H9 (cell line): ENCODE measurements at regions not wholly inside any gene's neighbourhood (a gene's known extent, or its start where the extent isn't known, plus 50 kb on each side); places are given as distances from the start of the nearest gene placed in this dataset.

ENCODE experiments used
- DNase-seq: peaks from one replicate; pipeline ENCODE4 v3.0.0-alpha.2; 2017
- H2AFZ ChIP-seq: one replicate; pipeline ENCODE4 v1.6.1; 2013; ENCODE audit warnings: mild to moderate bottlenecking, low read length, control low read depth, moderate library complexity
- H2AK5ac ChIP-seq: 2 replicates; pipeline ENCODE4 v1.6.1; 2013; ENCODE audit warnings: low read length, control low read depth, mixed read lengths; ENCODE audit not compliant: insufficient read length
- H2BK120ac ChIP-seq: one replicate; pipeline ENCODE4 v1.6.1; 2013; ENCODE audit warnings: low read depth, mild to moderate bottlenecking, low read length, control low read depth, inconsistent platforms; ENCODE audit not compliant: poor library complexity, severe bottlenecking
- H2BK12ac ChIP-seq: 2 replicates; pipeline ENCODE4 v1.6.1; 2013; ENCODE audit warnings: low read length, control low read depth, mixed read lengths, low read depth; ENCODE audit not compliant: insufficient read length
- H2BK15ac ChIP-seq: 2 replicates; pipeline ENCODE4 v1.6.1; 2013; ENCODE audit warnings: low read depth, low read length, control low read depth
- H2BK20ac ChIP-seq: one replicate; pipeline ENCODE4 v1.6.1; 2013; ENCODE audit warnings: low read depth, mild to moderate bottlenecking, low read length, control low read depth, inconsistent platforms; ENCODE audit not compliant: poor library complexity, severe bottlenecking
- H2BK5ac ChIP-seq: 2 replicates; pipeline ENCODE4 v1.6.1; 2013; ENCODE audit warnings: low read length, control low read depth, mixed read lengths; ENCODE audit not compliant: insufficient read length
- H3K14ac ChIP-seq: 2 replicates; pipeline ENCODE4 v1.6.1; 2013; ENCODE audit warnings: low read length, control low read depth; ENCODE audit not compliant: insufficient read depth
- H3K18ac ChIP-seq: 2 replicates; pipeline ENCODE4 v1.6.1; 2013; ENCODE audit warnings: low read depth, mild to moderate bottlenecking, mixed read lengths, low read length, control low read depth; ENCODE audit not compliant: insufficient read length
- H3K23ac ChIP-seq: 2 replicates; pipeline ENCODE4 v1.6.1; 2013; ENCODE audit warnings: low read length, control low read depth, mixed read lengths, low read depth; ENCODE audit not compliant: insufficient read length
- H3K23me2 ChIP-seq: 2 replicates; pipeline ENCODE4 v1.6.1; 2013; ENCODE audit warnings: low read depth, mild to moderate bottlenecking, mixed read lengths, low read length, control low read depth; ENCODE audit not compliant: insufficient read length, poor library complexity, severe bottlenecking
- H3K27ac ChIP-seq: 2 replicates; pipeline ENCODE4 v1.5.1; 2013; ENCODE audit warnings: low read length, control low read depth, mixed read lengths, low read depth; ENCODE audit not compliant: insufficient read length
- H3K27me3 ChIP-seq: 2 replicates; pipeline ENCODE4 v1.6.1; 2013; ENCODE audit warnings: low read length, control low read depth, inconsistent platforms; ENCODE audit not compliant: insufficient read depth
- H3K4ac ChIP-seq: 2 replicates; pipeline ENCODE4 v1.6.1; 2013; ENCODE audit warnings: low read depth, mild to moderate bottlenecking, control low read depth, inconsistent platforms, low read length, moderate library complexity
- H3K4me1 ChIP-seq: 2 replicates; pipeline ENCODE4 v1.6.1; 2013; ENCODE audit warnings: low read length, control low read depth, inconsistent platforms; ENCODE audit not compliant: insufficient read depth
- H3K4me2 ChIP-seq: 2 replicates; pipeline ENCODE4 v1.6.1; 2013; ENCODE audit warnings: low read length, control low read depth, mixed read lengths; ENCODE audit not compliant: insufficient read length, insufficient read depth
- H3K56ac ChIP-seq: 2 replicates; pipeline ENCODE4 v1.6.1; 2013; ENCODE audit warnings: low read depth, mild to moderate bottlenecking, mixed read lengths, low read length, control low read depth; ENCODE audit not compliant: insufficient read length
- H3K79me1 ChIP-seq: 2 replicates; pipeline ENCODE4 v1.6.1; 2013; ENCODE audit warnings: low read depth, mild to moderate bottlenecking, moderate library complexity, low read length, control low read depth, inconsistent platforms; ENCODE audit not compliant: insufficient read depth, poor library complexity, severe bottlenecking
- H3K79me2 ChIP-seq: 2 replicates; pipeline ENCODE4 v1.6.1; 2013; ENCODE audit warnings: low read length, control low read depth, inconsistent platforms; ENCODE audit not compliant: insufficient read depth
- H3K9ac ChIP-seq: 2 replicates; pipeline ENCODE4 v1.6.1; 2013; ENCODE audit warnings: low read length, control low read depth, mixed read lengths; ENCODE audit not compliant: insufficient read length; ENCODE audit errors: extremely low read depth
- H3K9me3 ChIP-seq: one replicate; pipeline ENCODE4 v1.6.1; 2013; ENCODE audit warnings: low read depth, low read length, inconsistent platforms; ENCODE audit not compliant: control insufficient read depth
- H3T11ph ChIP-seq: one replicate; pipeline ENCODE4 v1.6.1; 2013; ENCODE audit warnings: mild to moderate bottlenecking, low read length, control low read depth, inconsistent platforms
- H4K20me1 ChIP-seq: one replicate; pipeline ENCODE4 v1.6.1; 2013; ENCODE audit not compliant: control insufficient read depth, insufficient read length, insufficient read depth
- H4K5ac ChIP-seq: 2 replicates; pipeline ENCODE4 v1.6.1; 2013; ENCODE audit warnings: low read depth, mild to moderate bottlenecking, mixed read lengths, low read length, control low read depth; ENCODE audit not compliant: insufficient read length
- H4K8ac ChIP-seq: replicated peaks from 2 replicates; pipeline ENCODE4 v1.6.1; 2013; ENCODE audit warnings: low read length, control low read depth, mixed read lengths, low read depth; ENCODE audit not compliant: insufficient read length
- H4K91ac ChIP-seq: 2 replicates; pipeline ENCODE4 v1.6.1; 2013; ENCODE audit warnings: low read depth, mild to moderate bottlenecking, moderate library complexity, mixed read lengths, low read length, control low read depth; ENCODE audit not compliant: insufficient read length
- H3K27ac Mint-ChIP-seq, 3 experiments: 2 replicates in 2 of 3; 3 replicates in 1 of 3; pipeline ENCODE4 v1.8.0; 2020 to 2021; ENCODE audit warnings: mixed read lengths in 3 of 3, mild to moderate bottlenecking in 1 of 3, moderate library complexity in 1 of 3
- H3K27me3 Mint-ChIP-seq: 2 replicates; pipeline ENCODE4 v1.8.0; 2021; ENCODE audit warnings: low read depth, mild to moderate bottlenecking, moderate library complexity, mixed read lengths
- H3K36me3 Mint-ChIP-seq, 3 experiments: 2 replicates in 2 of 3; 3 replicates in 1 of 3; pipeline ENCODE4 v1.8.0; 2020 to 2021; ENCODE audit warnings: low read depth in 3 of 3, mixed read lengths in 3 of 3; ENCODE audit not compliant: insufficient read depth in 1 of 3
- H3K4me1 Mint-ChIP-seq, 2 experiments: 2 replicates each; pipeline ENCODE4 v1.8.0; 2020; ENCODE audit warnings: mixed read lengths in 2 of 2
- H3K4me3 Mint-ChIP-seq, 2 experiments: 2 replicates in 1 of 2; 3 replicates in 1 of 2; pipeline ENCODE4 v1.8.0; 2020 to 2021; ENCODE audit warnings: mild to moderate bottlenecking in 2 of 2, mixed read lengths in 2 of 2, moderate library complexity in 1 of 2
- H3K9me3 Mint-ChIP-seq, 2 experiments: 2 replicates in 1 of 2; 3 replicates in 1 of 2; pipeline ENCODE4 v1.8.0; 2020; ENCODE audit warnings: mild to moderate bottlenecking in 2 of 2, mixed read lengths in 2 of 2, moderate library complexity in 1 of 2
- WGBS: extraction: QIAGEN DNeasy Blood & Tissue Kit; methylation state at CpG from one replicate; pipeline ENCODE4 v1.1.7; 2013; ENCODE audit warnings: missing lambda C conversion rate, low lambda C conversion rate, mixed read lengths; ENCODE audit not compliant: insufficient read length; ENCODE audit errors: extremely low coverage; 5-methylcytosine and 5-hydroxymethylcytosine counted together
- TF ChIP-seq, protein P1 (sequence below): fragments of 200-600 bp; sonication (generic); conservative IDR thresholded peaks from 3 replicates; pipeline ENCODE4 v1.8.0; 2021; ENCODE audit warnings: antibody characterized with exemption, mild to moderate bottlenecking

DNA sequence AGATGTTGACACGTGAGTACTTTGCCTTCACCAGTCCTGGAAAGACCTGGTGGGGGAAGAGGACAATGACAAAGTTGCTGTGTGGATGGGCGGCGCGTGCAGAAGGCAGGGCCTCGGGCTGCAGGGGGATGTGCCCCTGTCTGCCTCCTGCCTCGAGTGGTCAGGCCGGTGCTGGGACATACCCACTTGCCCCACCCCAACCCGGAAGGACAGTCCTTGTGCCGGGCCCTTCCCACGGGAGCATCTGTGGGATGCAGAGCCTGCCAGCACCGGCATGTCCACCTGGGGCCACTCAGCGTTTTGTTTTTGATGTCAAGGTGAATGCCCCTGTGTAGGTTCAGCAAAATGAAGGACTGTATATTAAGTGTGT, 60.5 kb upstream of the BHLHE23 start:
- Histone ChIP-seq H4K20me1 (no peaks in the 10 kb centered on the region), H3K4me1 (no peaks in the 10 kb centered on the region), H3K4me2 (no peak overlapping the region), H2BK15ac (no peak overlapping the region), H2BK12ac (no peak overlapping the region), H2BK5ac (no peak overlapping the region), H3K23me2 (no peaks in the 10 kb centered on the region), H2BK120ac (no peak overlapping the region), H4K91ac (no peak overlapping the region), H3K27ac (no peak overlapping the region), H3K79me2 (no peaks in the 10 kb centered on the region), H3K14ac (no peak overlapping the region), H3K9ac (no peak overlapping the region), H3K18ac (no peak overlapping the region), H2AFZ (no peak overlapping the region), H3K23ac (no peak overlapping the region), H4K5ac (no peak overlapping the region), H3K9me3 (no peaks in the 10 kb centered on the region), H3T11ph (no peak overlapping the region), H3K56ac (no peak overlapping the region), H3K79me1 (no peaks in the 10 kb centered on the region), H3K27me3 (peaks cover 3% of the 10 kb centered on the region; the same call in 1 of the 2 replicates), H3K4ac (no peak overlapping the region), H2AK5ac (no peak overlapping the region), H4K8ac (no peak overlapping the region), H2BK20ac (no peak overlapping the region)
- no peaks in the 10 kb centered on the region for H3K36me3 Mint-ChIP-seq
- peaks cover 2 to 13% of the 10 kb centered on the region in 2 experiments for H3K4me1 Mint-ChIP-seq
- WGBS: no CpG with 5 or more reads among the region's 12 CpGs
- no peak overlapping the region for H3K4me3 Mint-ChIP-seq
- no peak for DNase-seq
- H3K27ac Mint-ChIP-seq: no peak overlapping the region
- TF ChIP-seq, protein P1, sequence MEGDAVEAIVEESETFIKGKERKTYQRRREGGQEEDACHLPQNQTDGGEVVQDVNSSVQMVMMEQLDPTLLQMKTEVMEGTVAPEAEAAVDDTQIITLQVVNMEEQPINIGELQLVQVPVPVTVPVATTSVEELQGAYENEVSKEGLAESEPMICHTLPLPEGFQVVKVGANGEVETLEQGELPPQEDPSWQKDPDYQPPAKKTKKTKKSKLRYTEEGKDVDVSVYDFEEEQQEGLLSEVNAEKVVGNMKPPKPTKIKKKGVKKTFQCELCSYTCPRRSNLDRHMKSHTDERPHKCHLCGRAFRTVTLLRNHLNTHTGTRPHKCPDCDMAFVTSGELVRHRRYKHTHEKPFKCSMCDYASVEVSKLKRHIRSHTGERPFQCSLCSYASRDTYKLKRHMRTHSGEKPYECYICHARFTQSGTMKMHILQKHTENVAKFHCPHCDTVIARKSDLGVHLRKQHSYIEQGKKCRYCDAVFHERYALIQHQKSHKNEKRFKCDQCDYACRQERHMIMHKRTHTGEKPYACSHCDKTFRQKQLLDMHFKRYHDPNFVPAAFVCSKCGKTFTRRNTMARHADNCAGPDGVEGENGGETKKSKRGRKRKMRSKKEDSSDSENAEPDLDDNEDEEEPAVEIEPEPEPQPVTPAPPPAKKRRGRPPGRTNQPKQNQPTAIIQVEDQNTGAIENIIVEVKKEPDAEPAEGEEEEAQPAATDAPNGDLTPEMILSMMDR: no peak
- no peaks in the 10 kb centered on the region; a peak in 2 of 5 replicates for H3K9me3 Mint-ChIP-seq
- H3K27me3 Mint-ChIP-seq: peaks cover 23% of the 10 kb centered on the region
